Left lung (tissue), 4 donors: ENCODE measurements at regions not wholly inside any gene's neighbourhood (a gene's known extent, or its start where the extent isn't known, plus 50 kb on each side); places are given as distances from the start of the nearest gene placed in this dataset.

Source experiments
- ATAC-seq: fragments of 200-7000 bp; cut with Tn5 transposase; one replicate; pipeline ENCODE4 v1.9.1; 2020; ENCODE audit warnings: moderate library complexity
- DNase-seq, 4 donors: peaks; one replicate each; pipeline ENCODE4 v3.0.0-alpha.2; 2013 to 2020
- H3K27ac ChIP-seq, 2 donors: fragments of 200-600 bp; sonication (generic) in 1 of 2; one replicate each; pipeline versions ENCODE4 v1.5.0 to v1.8.0; 2020 to 2021
- H3K27me3 ChIP-seq, 2 donors: fragments of 200-600 bp; sonication (generic) in 1 of 2; one replicate each; pipeline versions ENCODE4 v1.5.0 to v1.8.0; 2020 to 2021
- H3K36me3 ChIP-seq, 2 donors: fragments of 200-600 bp; sonication (generic) in 1 of 2; one replicate each; pipeline versions ENCODE4 v1.5.0 to v1.8.0; 2020 to 2021
- H3K4me1 ChIP-seq, 2 donors: fragments of 200-600 bp; one replicate each; pipeline ENCODE4 v1.8.0; 2021
- H3K4me3 ChIP-seq, 2 donors: fragments of 200-600 bp; sonication (generic) in 1 of 2; one replicate each; pipeline versions ENCODE4 v1.5.0 to v1.8.0; 2020 to 2021; ENCODE audit warnings: mild to moderate bottlenecking in 1 of 2
- H3K9me3 ChIP-seq, 2 donors: fragments of 200-600 bp; sonication (generic) in 1 of 2; one replicate each; pipeline versions ENCODE4 v1.5.0 to v1.8.0; 2020 to 2021
- intact Hi-C, 2 donors: fragments of 100-400 bp; cut with DNase I; formaldehyde crosslinking; loops; one replicate each; pipeline versions ENCODE4 v1.11.2 to v1.14.2; 2022
- TF ChIP-seq, protein P1 (sequence below), 2 donors: fragments of 200-600 bp; sonication (generic) in 1 of 2; IDR thresholded peaks; one replicate each; pipeline versions ENCODE4 v1.5.0 to v1.8.0; 2021; ENCODE audit warnings: antibody characterized with exemption in 2 of 2
- donor health status: DM: no; HTN: yes; CAD: no.
- donor health status: DM: no; HTN: no; CAD: no.

DNA sequence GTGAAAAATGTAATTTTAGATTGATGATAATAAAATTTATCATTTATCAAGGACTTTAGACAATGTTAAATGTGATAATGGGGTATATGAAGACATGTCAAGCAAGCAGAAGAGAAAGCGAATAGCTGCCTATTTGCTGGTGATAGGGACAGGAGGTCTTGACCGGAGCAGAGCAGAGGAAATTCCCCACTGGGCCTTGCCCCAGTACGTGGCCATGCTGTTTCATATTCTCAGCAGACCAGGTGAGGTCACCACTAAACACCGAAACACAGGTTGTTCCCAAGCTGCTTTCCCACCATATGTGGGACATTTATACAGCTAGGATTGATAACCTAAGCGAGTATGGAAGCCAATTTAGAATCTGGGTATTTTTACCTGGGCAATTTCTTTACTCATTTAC, 1629.6 kb downstream of the FAM181B start:
- intact Hi-C loops = no loop called here
- ATAC-seq = no peak
- TF ChIP-seq, protein P1, sequence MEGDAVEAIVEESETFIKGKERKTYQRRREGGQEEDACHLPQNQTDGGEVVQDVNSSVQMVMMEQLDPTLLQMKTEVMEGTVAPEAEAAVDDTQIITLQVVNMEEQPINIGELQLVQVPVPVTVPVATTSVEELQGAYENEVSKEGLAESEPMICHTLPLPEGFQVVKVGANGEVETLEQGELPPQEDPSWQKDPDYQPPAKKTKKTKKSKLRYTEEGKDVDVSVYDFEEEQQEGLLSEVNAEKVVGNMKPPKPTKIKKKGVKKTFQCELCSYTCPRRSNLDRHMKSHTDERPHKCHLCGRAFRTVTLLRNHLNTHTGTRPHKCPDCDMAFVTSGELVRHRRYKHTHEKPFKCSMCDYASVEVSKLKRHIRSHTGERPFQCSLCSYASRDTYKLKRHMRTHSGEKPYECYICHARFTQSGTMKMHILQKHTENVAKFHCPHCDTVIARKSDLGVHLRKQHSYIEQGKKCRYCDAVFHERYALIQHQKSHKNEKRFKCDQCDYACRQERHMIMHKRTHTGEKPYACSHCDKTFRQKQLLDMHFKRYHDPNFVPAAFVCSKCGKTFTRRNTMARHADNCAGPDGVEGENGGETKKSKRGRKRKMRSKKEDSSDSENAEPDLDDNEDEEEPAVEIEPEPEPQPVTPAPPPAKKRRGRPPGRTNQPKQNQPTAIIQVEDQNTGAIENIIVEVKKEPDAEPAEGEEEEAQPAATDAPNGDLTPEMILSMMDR (IDR thresholded peaks at IDR 0.05) = no peak

DNA sequence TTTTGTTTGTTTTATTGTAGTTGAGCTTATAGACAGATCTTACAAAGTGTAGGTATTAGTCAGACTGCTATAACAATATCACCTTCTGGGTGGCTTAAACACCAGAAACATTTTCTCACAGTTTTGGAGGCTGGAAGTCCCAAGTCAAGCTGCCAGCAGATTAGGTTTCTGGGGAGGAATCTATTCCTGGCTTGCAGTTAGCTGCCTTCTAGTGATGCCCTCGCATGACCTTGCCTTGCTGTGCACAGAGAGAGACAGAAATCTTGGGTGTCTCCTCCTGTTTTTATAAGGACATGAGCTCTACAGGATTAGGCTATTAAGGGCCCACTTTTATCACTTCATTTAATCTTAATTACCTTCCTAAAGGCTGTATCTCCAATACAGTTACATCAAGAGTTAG, 1635.2 kb downstream of the FAM181B start:
- Histone ChIP-seq H3K27ac (no peak overlapping the region), H3K4me1 (no peaks in the 10 kb centered on the region), H3K9me3 (no peaks in the 10 kb centered on the region), H3K36me3 (no peaks in the 10 kb centered on the region), H3K27me3 (no peaks in the 10 kb centered on the region), H3K4me3 (no peak overlapping the region)
- ATAC-seq (no peak), DNase-seq (no peak)
- intact Hi-C loops = no loop called here
- TF ChIP-seq, protein P1 (IDR thresholded peaks at IDR 0.05) = no peak

More for the DNA sequence above, 1629.6 kb downstream of the FAM181B start:
- Histone ChIP-seq H3K4me1 (no peaks in the 10 kb centered on the region), H3K27me3 (no peaks in the 10 kb centered on the region), H3K36me3 (no peaks in the 10 kb centered on the region), H3K9me3 (no peaks in the 10 kb centered on the region), H3K27ac (no peak overlapping the region), H3K4me3 (no peak overlapping the region)
- no peak for DNase-seq

GRCh38 chr11:81092522-81092921, 1641.1 kb downstream of the FAM181B start:
- DNase-seq (no peak), ATAC-seq (no peak)
- TF ChIP-seq, protein P1 (IDR thresholded peaks at IDR 0.05) = no peak
- Histone ChIP-seq H3K4me3 (no peak overlapping the region), H3K27me3 (no peaks in the 10 kb centered on the region), H3K4me1 (no peaks in the 10 kb centered on the region), H3K36me3 (no peaks in the 10 kb centered on the region), H3K9me3 (peaks cover 0 to 2% of the 10 kb centered on the region in 2 donors), H3K27ac (no peak overlapping the region)
- intact Hi-C loops = no loop called here

GRCh38 chr11:81089242-81089641, 1644.4 kb downstream of the FAM181B start:
- Histone ChIP-seq H3K27ac (no peak overlapping the region), H3K4me1 (no peaks in the 10 kb centered on the region), H3K9me3 (peaks cover 0 to 8% of the 10 kb centered on the region in 2 donors), H3K4me3 (no peak overlapping the region), H3K36me3 (no peaks in the 10 kb centered on the region), H3K27me3 (no peaks in the 10 kb centered on the region)
- DNase-seq (no peak), ATAC-seq (no peak)
- intact Hi-C loops = no loop called here
- TF ChIP-seq, protein P1 (IDR thresholded peaks at IDR 0.05) = no peak

DNA sequence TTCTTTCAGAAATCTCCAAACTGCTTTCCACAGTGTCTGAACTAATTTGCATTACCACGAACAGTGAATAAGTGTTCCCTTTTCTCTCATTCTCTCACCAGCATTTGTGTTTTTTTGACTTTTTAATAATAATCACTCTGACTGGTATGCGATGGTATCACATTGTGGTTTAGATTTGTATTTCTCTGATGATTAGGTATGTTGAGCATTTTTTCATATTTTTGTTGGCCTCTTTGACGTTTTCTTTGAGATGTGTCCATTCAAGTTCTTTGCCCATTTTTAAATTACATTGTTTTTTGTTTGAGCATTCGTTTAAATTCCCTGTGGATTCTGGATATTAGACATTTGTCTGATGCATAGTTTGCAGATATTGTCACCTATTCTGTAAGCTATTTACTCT, 1639.6 kb upstream of the TENM4 start:
- intact Hi-C loops = no loop called here
- Histone ChIP-seq H3K4me1 (no peaks in the 10 kb centered on the region), H3K27ac (no peak overlapping the region), H3K36me3 (no peaks in the 10 kb centered on the region), H3K4me3 (no peak overlapping the region), H3K9me3 (peaks cover 0 to 6% of the 10 kb centered on the region in 2 donors), H3K27me3 (no peaks in the 10 kb centered on the region)
- ATAC-seq = no peak
- no peak for DNase-seq
- TF ChIP-seq, protein P1 (IDR thresholded peaks at IDR 0.05) = no peak
